Smooth muscle cell of the brain vasculature (primary cell): ENCODE measurements at regions not wholly inside any gene's neighbourhood (a gene's known extent, or its start where the extent isn't known, plus 50 kb on each side); places are given as distances from the start of the nearest gene placed in this dataset.
"Not testable (repeated sequence)": the region's sequence is repeated elsewhere in the genome, so short reads cannot be mapped to it uniquely, and the experiment has no call there.

Experiments used
- DNase-seq: peaks from one replicate; pipeline ENCODE4 v3.0.0-alpha.2; 2012; ENCODE audit warnings: low read depth, low spot score

- no peak for DNase-seq
Observed at GRCh38 chr4:95898226-95898625, 58.3 kb downstream of the PDHA2 start.

DNA sequence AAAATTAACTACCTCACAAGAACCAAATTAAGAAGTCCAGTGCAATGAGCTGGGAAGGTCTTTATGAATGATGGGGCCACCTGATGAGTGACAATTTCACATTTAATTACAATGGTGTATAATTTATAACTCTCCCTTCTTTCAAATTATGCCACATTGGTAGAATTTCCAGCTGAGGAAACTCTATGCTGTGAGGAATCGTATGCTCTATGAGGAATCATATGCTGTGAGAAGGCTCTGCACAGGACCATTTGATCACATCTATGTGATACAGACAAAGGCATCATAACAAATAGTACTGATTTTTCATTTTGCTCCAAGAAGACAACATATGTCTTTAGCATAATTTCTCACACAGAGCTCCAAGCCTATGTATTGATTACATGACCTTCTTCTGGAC, 69.3 kb downstream of the PDHA2 start:
- DNase-seq, result no peak

DNA sequence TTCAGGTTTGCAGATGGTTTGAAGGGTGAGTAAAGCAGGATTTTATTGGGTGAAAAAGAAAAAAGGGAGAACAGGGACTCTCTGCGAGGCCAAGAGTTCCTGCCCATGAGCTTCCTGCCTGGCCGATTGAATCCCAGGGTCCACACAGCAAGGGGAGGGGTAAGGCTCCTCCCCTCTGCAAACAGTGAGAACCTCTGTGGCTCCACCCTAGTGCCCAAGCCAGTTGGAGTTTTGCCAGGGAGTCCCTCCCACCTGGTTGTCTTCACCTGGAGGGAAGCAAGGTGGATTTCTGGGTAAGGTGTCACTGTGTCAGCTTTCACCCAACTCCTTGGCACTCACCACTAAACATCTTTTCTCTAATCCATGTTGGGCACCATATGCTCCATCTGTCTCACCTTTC, 70.9 kb downstream of the PDHA2 start:
- no peak for DNase-seq

- DNase-seq, result no peak
Observed at GRCh38 chr4:95921470-95921869, 81.6 kb downstream of the PDHA2 start.

DNA sequence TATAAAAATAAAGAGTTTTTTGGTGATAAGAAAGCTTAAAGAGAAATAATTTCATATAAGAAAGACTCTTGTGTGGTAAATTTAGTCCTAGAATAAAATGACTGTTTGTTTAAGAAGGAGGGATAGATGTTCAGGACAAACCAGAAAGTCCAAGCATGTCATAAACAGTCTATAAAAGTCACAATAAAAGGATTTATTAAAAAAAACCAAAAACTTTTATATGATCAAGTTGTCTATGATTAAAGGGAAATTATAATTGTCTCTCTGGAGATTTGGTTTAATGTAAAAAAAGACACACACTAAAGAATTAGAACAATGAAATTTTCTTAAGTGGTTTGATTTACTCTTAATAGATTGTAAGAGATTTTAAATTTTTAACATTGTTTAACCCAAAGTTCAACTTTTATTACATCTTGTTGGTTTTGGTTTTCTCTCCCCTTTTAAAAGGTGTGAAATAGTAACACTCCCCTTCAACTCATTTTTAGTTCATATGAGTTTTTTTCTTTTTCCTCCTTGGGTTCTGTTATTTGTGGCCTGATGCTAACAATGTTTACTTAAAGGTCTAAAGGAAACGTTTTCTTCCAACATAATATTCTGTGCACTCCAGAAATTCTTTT, 89.7 kb downstream of the PDHA2 start:
- DNase-seq, result no peak

GRCh38 chr4:95939141-95939540, 99.2 kb downstream of the PDHA2 start:
- DNase-seq, result no peak

DNA sequence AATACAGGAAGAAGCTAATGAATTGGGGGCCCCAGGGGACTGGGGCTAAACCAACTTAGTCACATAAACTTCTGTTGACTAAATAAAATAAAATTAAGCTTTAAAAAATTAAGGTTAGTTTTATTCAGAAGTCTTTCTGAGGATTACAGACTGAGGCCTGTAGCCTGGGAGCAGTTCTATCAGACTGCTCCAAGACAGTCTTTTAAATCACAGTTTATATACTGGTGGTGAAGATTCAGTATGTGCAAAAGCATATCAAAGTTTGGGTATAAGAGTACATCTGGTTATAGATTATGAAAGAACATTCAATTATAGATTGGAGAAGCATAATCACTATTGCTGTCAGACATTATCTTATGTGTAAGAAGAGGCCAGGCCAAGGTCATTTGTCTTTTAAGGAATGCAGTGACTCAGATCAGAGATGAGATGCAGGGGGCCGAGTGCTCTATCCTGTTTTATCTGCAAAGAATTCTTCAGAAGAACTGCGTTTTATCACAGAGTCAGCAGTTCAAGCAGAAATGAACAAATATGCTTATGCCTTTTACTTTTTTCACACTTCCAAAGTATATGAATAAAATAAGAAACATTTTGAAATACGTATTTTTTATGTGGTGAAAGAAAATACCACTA, 109.4 kb downstream of the PDHA2 start:
- no peak for DNase-seq

- DNase-seq, result no peak
Observed at GRCh38 chr4:95949808-95950207, 109.9 kb downstream of the PDHA2 start.

- not testable (repeated sequence) for DNase-seq
Observed at GRCh38 chr4:95952538-95952937, 112.6 kb downstream of the PDHA2 start.

GRCh38 chr4:95956094-95956493, 116.2 kb downstream of the PDHA2 start:
- no peak for DNase-seq

- no peak for DNase-seq
Observed at GRCh38 chr4:95957054-95957453, 117.2 kb downstream of the PDHA2 start.

- no peak for DNase-seq
Observed at GRCh38 chr4:95957759-95958158, 117.9 kb downstream of the PDHA2 start.

DNA sequence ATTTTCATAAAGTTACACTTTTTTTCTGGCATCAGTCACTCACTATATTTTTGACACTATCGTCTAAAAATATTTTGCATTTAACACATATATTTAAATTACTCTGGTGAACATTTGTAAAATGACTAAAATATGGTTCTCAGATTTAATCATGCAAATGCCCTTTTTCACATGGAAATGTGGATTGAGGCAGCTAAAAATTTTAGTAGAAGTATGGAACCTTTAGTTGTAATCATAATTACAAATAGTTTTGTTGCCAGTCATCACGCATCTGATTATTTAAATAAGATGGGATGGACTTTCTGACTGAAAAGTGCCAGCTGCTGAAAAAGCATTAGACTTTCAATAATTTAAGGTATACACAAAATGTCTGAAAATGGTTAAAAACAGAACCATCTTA, 119.3 kb downstream of the PDHA2 start:
- no peak for DNase-seq

GRCh38 chr4:95959633-95960032, 119.7 kb downstream of the PDHA2 start:
- DNase-seq, result no peak

- DNase-seq, result no peak
Observed at GRCh38 chr4:95963456-95963855, 123.6 kb downstream of the PDHA2 start.

DNA sequence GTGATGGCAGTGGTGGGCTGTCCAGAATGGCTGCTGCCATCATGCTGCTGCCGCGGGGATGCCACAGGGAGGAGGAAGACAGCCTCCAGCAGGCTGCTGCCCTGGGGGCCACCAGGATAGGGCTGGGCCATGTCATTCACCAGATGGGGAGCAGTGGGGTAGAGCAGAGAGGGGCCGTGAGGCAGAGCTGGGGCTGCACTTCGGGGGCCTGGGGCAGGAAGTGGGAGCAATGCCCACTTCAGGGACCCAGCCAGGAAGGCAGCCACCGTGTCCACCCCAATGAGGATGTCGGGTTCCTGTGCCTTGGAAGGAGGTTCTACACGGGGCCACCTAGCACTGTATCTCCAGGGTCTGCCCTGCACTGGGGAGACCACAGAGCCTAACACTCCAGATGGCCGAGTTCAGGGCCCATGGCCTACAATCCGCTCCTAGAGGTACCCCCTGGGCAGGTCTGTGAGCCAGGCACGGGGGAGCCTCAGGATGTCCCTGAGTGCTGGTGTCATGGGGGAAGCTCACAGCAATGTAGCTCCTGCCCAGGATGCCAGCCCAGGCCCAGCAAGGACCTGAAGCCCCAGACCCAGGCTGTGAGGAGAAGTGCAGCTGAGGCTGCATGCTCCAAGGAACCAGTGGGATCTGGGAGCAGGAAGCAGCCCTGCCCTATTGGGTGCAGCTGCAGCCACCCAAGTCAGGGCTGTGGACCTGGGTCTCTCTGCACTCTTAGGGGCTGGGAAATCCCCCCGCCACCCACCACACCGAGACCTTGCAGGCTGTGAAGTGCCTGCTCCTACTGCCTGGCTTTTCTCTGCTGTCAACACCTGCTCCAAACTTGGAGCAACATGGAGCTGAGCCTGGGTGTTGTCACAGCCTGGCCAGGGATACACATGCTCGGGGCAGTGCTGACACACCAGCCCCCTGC, 140.3 kb downstream of the PDHA2 start:
- DNase-seq, result no peak

DNA sequence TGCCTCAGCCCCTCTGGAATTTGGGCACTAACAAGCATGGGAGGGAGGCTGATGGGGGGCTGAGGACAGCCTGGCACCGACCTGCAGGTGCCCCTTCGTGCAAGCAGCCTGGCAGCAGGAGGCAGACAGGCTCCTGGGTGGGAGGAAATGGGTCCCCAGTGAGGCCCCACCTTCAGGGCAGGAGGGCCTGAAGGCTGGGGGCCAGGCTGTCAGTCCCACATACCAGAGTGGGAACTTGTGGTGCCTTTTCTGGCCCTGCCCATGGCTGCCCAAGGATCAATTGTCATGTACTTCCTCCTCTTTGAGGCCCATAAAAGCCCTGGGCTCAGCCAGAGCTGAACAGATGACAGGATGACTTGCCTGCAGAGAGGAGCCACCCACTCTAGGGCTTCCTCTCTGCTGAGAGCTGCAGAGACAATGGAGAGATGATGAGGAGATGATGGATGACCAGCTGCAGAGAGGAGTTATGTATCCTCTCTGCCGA, 141.0 kb downstream of the PDHA2 start:
- no peak for DNase-seq

DNA sequence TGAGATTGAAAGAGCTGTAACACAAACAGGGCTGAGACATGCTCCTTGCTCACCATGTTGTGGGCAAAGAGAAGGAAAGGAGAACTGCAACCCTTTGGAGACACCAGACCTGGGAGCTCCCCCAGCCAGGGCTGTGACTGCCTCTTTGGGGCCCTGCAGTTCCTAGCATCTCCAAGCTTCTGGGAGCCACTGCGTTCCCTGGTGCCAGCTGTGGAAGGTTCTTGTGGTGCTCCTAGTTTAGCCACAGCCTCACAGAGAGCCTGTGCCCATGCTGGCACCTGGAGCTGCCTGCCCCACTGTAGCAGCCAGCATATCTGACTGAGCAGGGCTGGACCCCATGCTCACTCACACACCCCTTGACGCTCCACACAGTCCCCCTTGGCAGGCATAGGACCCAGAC, 141.7 kb downstream of the PDHA2 start:
- DNase-seq, result no peak

DNA sequence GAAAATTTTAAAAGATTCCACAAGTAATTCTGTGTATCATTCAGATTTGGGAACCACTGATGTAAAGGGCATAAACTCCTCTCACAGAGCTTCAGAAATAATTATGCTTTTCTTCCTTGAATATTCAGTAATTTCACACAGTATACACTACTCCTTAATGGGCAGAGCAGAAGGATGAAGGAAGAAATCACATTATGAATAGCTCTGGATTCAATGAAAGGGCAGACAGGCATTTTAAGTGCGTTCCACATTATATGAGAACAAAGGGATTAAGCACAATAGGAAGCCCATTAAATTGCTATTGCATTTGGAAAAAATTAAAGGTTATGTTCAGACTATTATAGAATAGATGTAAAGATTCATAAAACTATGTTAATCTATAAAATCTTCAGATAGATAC, 142.6 kb downstream of the PDHA2 start:
- DNase-seq, result no peak

GRCh38 chr4:95984081-95984480, 144.2 kb downstream of the PDHA2 start:
- no peak for DNase-seq

DNA sequence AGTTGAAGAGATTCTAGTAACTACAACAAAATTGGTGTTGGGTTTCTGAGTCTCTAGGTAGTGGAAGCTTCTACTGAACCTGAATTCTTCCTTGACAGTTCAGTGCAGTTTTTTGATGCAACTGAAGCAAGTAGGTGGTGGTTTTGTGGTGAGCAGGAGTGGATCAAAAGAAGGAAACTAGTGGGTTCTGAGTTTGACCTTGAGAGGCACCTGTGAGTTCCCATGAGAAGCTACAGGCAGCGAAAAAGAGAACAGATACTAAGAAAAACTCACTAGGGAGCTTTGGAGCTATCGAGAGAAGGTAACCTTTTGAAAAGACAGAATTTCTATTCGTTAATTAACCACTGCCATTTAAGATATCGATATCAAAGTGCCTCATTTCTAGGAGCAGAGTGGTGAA, 145.2 kb downstream of the PDHA2 start:
- no peak for DNase-seq

- no peak for DNase-seq
Observed at GRCh38 chr4:95985791-95986550, 146.1 kb downstream of the PDHA2 start.
